Type B pancreatic cell (in vitro differentiated cells): ENCODE measurements at regions not wholly inside any gene's neighbourhood (a gene's known extent, or its start where the extent isn't known, plus 50 kb on each side); places are given as distances from the start of the nearest gene placed in this dataset.

Experiments used
- DNase-seq: peaks from one replicate; pipeline ENCODE4 v3.0.0; 2021; ENCODE audit warnings: mixed read lengths; ENCODE audit not compliant: unreplicated experiment; ENCODE audit errors: extremely low spot score
- H3K27ac Mint-ChIP-seq: 2 replicates; pipeline ENCODE4 v1.8.0; 2021; ENCODE audit warnings: mild to moderate bottlenecking, mixed read lengths
- H3K27me3 Mint-ChIP-seq: 2 replicates; pipeline ENCODE4 v1.8.0; 2021; ENCODE audit warnings: mixed read lengths
- H3K36me3 Mint-ChIP-seq: 2 replicates; pipeline ENCODE4 v1.8.0; 2021; ENCODE audit warnings: mixed read lengths
- H3K4me1 Mint-ChIP-seq: one replicate; pipeline ENCODE4 v1.8.0; 2021; ENCODE audit warnings: mixed read lengths; ENCODE audit not compliant: unreplicated experiment
- H3K4me3 Mint-ChIP-seq: 2 replicates; pipeline ENCODE4 v1.8.0; 2021; ENCODE audit warnings: mild to moderate bottlenecking, mixed read lengths
- H3K9me3 Mint-ChIP-seq: 2 replicates; pipeline ENCODE4 v1.8.0; 2021; ENCODE audit warnings: mixed read lengths
- TF ChIP-seq, protein P1 (sequence below): fragments of 200-600 bp; sonication (generic); conservative IDR thresholded peaks from 2 replicates; pipeline ENCODE4 v1.5.0; 2021; ENCODE audit warnings: antibody characterized with exemption, mild to moderate bottlenecking

DNA sequence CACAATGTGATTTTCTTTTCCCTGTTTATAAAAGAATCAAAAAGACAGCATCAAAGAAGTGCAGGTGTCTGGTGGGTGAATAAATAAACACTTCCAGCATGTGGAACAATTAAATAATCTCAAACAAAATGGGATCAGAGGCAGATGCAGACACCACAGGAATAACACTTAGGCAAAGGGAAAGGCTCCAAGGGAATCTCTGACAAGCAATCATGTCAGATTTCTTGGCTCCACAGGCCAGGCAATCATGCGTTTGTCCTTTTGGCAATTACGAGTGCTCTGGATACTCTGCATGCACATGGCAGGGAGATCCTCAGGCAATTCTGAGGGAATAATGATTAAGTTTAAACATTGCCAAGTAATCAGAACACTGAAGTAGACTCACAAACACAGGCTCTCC is 403.5 kb upstream of the LUZP2 start:
- peaks cover 9% of the 10 kb centered on the region for H3K4me1 Mint-ChIP-seq
- DNase-seq, result no peak
- no peaks in the 10 kb centered on the region for H3K27me3 Mint-ChIP-seq
- no peak overlapping the region for H3K27ac Mint-ChIP-seq
- H3K4me3 Mint-ChIP-seq, result no peak overlapping the region
- TF ChIP-seq, protein P1, sequence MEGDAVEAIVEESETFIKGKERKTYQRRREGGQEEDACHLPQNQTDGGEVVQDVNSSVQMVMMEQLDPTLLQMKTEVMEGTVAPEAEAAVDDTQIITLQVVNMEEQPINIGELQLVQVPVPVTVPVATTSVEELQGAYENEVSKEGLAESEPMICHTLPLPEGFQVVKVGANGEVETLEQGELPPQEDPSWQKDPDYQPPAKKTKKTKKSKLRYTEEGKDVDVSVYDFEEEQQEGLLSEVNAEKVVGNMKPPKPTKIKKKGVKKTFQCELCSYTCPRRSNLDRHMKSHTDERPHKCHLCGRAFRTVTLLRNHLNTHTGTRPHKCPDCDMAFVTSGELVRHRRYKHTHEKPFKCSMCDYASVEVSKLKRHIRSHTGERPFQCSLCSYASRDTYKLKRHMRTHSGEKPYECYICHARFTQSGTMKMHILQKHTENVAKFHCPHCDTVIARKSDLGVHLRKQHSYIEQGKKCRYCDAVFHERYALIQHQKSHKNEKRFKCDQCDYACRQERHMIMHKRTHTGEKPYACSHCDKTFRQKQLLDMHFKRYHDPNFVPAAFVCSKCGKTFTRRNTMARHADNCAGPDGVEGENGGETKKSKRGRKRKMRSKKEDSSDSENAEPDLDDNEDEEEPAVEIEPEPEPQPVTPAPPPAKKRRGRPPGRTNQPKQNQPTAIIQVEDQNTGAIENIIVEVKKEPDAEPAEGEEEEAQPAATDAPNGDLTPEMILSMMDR, result no peak
- H3K36me3 Mint-ChIP-seq, result no peaks in the 10 kb centered on the region
- no peaks in the 10 kb centered on the region for H3K9me3 Mint-ChIP-seq

DNA sequence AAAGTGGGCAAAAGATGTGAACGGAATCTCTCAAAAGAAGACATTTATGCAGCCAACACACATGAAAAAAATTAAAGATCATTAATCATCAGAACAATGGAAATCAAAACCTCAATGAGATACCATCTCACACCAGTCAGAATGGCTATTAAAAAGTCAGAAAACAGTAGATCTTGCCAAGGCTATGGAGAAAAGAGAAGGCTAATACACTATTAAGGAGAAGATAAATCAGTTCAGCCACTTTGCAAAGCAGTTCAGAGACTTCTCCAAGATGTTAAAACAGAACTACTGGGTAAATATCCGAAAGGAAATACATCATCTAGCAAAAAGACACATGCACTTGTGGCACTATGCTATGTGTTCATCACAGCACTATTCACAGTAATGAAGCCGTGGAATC is 388.2 kb upstream of the LUZP2 start:
- H3K36me3 Mint-ChIP-seq, result peaks cover 4% of the 10 kb centered on the region
- no peak overlapping the region for H3K27ac Mint-ChIP-seq
- no peaks in the 10 kb centered on the region for H3K27me3 Mint-ChIP-seq
- no peaks in the 10 kb centered on the region for H3K4me1 Mint-ChIP-seq
- no peak for DNase-seq
- H3K9me3 Mint-ChIP-seq, result no peaks in the 10 kb centered on the region
- H3K4me3 Mint-ChIP-seq, result no peak overlapping the region
- TF ChIP-seq, protein P1, result no peak

DNA sequence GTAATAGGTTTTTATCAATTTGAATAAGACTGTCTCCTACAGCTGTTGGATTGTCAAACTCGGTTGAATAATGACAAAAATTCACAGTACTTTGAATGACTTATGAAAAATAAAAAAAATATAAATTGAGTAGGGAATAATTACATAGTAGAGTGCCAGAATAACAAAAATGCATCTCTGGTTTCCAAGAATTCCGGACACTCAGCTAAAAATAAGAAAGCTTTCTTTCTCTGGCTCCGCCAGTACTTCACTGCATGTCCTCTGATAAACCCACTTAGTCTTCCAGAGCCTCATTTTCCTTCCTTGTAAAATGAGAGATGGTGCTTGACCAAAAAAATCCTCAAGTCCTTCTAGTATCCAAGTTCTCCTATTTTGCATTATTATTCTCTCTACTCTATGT is 374.6 kb upstream of the LUZP2 start:
- no peaks in the 10 kb centered on the region for H3K27me3 Mint-ChIP-seq
- no peaks in the 10 kb centered on the region for H3K36me3 Mint-ChIP-seq
- no peaks in the 10 kb centered on the region for H3K9me3 Mint-ChIP-seq
- no peak overlapping the region for H3K4me3 Mint-ChIP-seq
- peaks cover 3% of the 10 kb centered on the region for H3K4me1 Mint-ChIP-seq
- no peak for DNase-seq
- H3K27ac Mint-ChIP-seq, result no peak overlapping the region
- TF ChIP-seq, protein P1, result no peak

- TF ChIP-seq, protein P1, result no peak
- no peaks in the 10 kb centered on the region for H3K36me3 Mint-ChIP-seq
- H3K9me3 Mint-ChIP-seq, result no peaks in the 10 kb centered on the region
- H3K27ac Mint-ChIP-seq, result no peak overlapping the region
- H3K4me3 Mint-ChIP-seq, result no peak overlapping the region
- H3K4me1 Mint-ChIP-seq, result peaks cover 3% of the 10 kb centered on the region
- H3K27me3 Mint-ChIP-seq, result no peaks in the 10 kb centered on the region
- no peak for DNase-seq
These were observed 372.0 kb upstream of the LUZP2 start for GRCh38 chr11:24124876-24125275.

DNA sequence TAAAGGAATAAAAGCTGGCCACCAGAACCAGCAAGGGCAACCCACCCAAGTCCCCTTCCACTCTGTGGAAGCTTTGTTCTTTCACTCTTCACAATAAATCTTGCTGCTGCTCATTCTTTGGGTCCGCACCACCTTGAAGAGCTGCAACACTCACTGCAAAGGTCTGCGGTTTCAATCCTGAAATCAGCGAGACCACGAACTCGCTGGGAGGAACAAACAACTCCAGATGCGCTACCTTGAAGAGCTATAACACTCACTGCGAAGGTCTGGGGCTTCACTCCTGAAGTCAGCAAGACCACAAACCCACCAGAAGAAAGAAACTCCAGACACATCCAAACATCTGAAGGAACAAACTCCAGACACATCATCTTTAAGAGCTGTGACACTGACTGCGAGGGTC is 365.2 kb upstream of the LUZP2 start:
- H3K4me1 Mint-ChIP-seq, result no peaks in the 10 kb centered on the region
- H3K36me3 Mint-ChIP-seq, result no peaks in the 10 kb centered on the region
- TF ChIP-seq, protein P1, result no peak
- no peak overlapping the region for H3K4me3 Mint-ChIP-seq
- DNase-seq, result no peak
- H3K9me3 Mint-ChIP-seq, result no peaks in the 10 kb centered on the region
- no peak overlapping the region for H3K27ac Mint-ChIP-seq
- H3K27me3 Mint-ChIP-seq, result no peaks in the 10 kb centered on the region

GRCh38 chr11:24132471-24132870 is 364.4 kb upstream of the LUZP2 start:
- H3K27ac Mint-ChIP-seq, result no peak overlapping the region
- H3K4me3 Mint-ChIP-seq, result no peak overlapping the region
- no peaks in the 10 kb centered on the region for H3K36me3 Mint-ChIP-seq
- no peak for DNase-seq
- H3K9me3 Mint-ChIP-seq, result no peaks in the 10 kb centered on the region
- H3K4me1 Mint-ChIP-seq, result no peaks in the 10 kb centered on the region
- H3K27me3 Mint-ChIP-seq, result no peaks in the 10 kb centered on the region
- TF ChIP-seq, protein P1, result no peak
